ENCODE measurements at regions not wholly inside any gene's neighbourhood (a gene's known extent, or its start where the extent isn't known, plus 50 kb on each side); places are given as distances from the start of the nearest gene placed in this dataset.

GRCh38 chr13:107251341-107251740 is 683.4 kb upstream of the ARGLU1 start:
- TF ChIP-seq CTCF (IDR thresholded peaks at IDR 0.05; ENCODE audit: extremely low read depth in 1 of 2, insufficient read depth in 1 of 2, low read depth in 1 of 2, low read length in 2 of 2) (no peak), POLR2A (IDR thresholded peaks at IDR 0.05; ENCODE audit: low read depth, low read length) (no peak), MAX (IDR thresholded peaks at IDR 0.05; ENCODE audit: insufficient read depth, insufficient read length) (no peak), POLR2AphosphoS5 (IDR thresholded peaks at IDR 0.05; ENCODE audit: insufficient read depth, low read depth, low read length) (no peak), EZH2 (IDR thresholded peaks at IDR 0.05; ENCODE audit: borderline replicate concordance, low read depth, low read length, severe bottlenecking) (no peak), MYC (IDR thresholded peaks at IDR 0.05; ENCODE audit: low read depth, low read length) (no peak)
